HuH-7 (cell line): ENCODE measurements at regions not wholly inside any gene's neighbourhood (a gene's known extent, or its start where the extent isn't known, plus 50 kb on each side); places are given as distances from the start of the nearest gene placed in this dataset.

Experiments
- DNase-seq: peaks from one replicate; pipeline ENCODE4 v3.0.0; 2011; ENCODE audit warnings: low spot score

GRCh38 chr10:58140691-58141347 is 126.9 kb downstream of the IPMK start:
- DNase-seq: no peak

- no peak for DNase-seq
These were observed 127.6 kb downstream of the IPMK start for GRCh38 chr10:58140054-58140453.

- peak; percentile 2 for DNase-seq
These were observed 129.9 kb downstream of the IPMK start for GRCh38 chr10:58137813-58138212.

GRCh38 chr10:58115218-58116050 is 152.3 kb downstream of the IPMK start:
- DNase-seq: no peak

GRCh38 chr10:58109731-58110130 is 158.0 kb downstream of the IPMK start:
- no peak for DNase-seq

- no peak for DNase-seq
These were observed 160.2 kb downstream of the IPMK start for GRCh38 chr10:58107506-58107905.

- no peak for DNase-seq
These were observed 161.3 kb downstream of the IPMK start for GRCh38 chr10:58106211-58107035.

- no peak for DNase-seq
These were observed 163.3 kb downstream of the IPMK start for GRCh38 chr10:58104351-58104751.

GRCh38 chr10:58102897-58103296 is 164.8 kb downstream of the IPMK start:
- DNase-seq: no peak

GRCh38 chr10:58101682-58102081 is 166.0 kb downstream of the IPMK start:
- DNase-seq: no peak

- DNase-seq: no peak
These were observed 172.5 kb downstream of the IPMK start for GRCh38 chr10:58094985-58095718.

GRCh38 chr10:58091886-58092285 is 175.8 kb downstream of the IPMK start:
- DNase-seq: no peak

- DNase-seq: no peak
These were observed 178.0 kb downstream of the IPMK start for GRCh38 chr10:58089739-58090138.

GRCh38 chr10:58087896-58088295 is 179.8 kb downstream of the IPMK start:
- no peak for DNase-seq

- no peak for DNase-seq
These were observed 180.9 kb downstream of the IPMK start for GRCh38 chr10:58086763-58087150.

- no peak for DNase-seq
These were observed 181.4 kb downstream of the IPMK start for GRCh38 chr10:58086144-58086762.

GRCh38 chr10:58082248-58082647 is 185.4 kb downstream of the IPMK start:
- DNase-seq: no peak

GRCh38 chr10:58081353-58081752 is 186.3 kb downstream of the IPMK start:
- no peak for DNase-seq

- no peak for DNase-seq
These were observed 188.2 kb downstream of the IPMK start for GRCh38 chr10:58079461-58079860.

GRCh38 chr10:58072634-58073033 is 195.1 kb downstream of the IPMK start:
- DNase-seq: no peak

GRCh38 chr10:58070956-58071355 is 196.7 kb downstream of the IPMK start:
- DNase-seq: no peak

- no peak for DNase-seq
These were observed 198.9 kb downstream of the IPMK start for GRCh38 chr10:58068809-58069208.
